H1 (cell line): ENCODE measurements at regions not wholly inside any gene's neighbourhood (a gene's known extent, or its start where the extent isn't known, plus 50 kb on each side); places are given as distances from the start of the nearest gene placed in this dataset.

Experiments
- CTCF ChIA-PET: fragments of 300-600 bp; sonication (Branson Sonifier 250); formaldehyde crosslinking; loops from one replicate; lab custom pipeline; 2021; ENCODE audit not compliant: partially characterized antibody; lab: Charles Lee
- POLR2A ChIA-PET: fragments of 300-600 bp; sonication (Branson Sonifier 250); formaldehyde crosslinking; loops from one replicate; lab custom pipeline; 2021; ENCODE audit warnings: inconsistent platforms; ENCODE audit not compliant: partially characterized antibody; lab: Charles Lee
- DNase-seq, 2 experiments: peaks; one replicate each; pipeline versions ENCODE4 v3.0.0 to v3.0.0-alpha.2; 2010 to 2022; ENCODE audit warnings: low spot score in 2 of 2, low read depth in 1 of 2, mixed read lengths in 1 of 2
- FAIRE-seq: peaks from 2 replicates; lab custom pipeline; 2011; peaks lifted over from hg19 to GRCh38; lab: Jason Lieb, UNC
- H2AFZ ChIP-seq: 2 replicates; pipeline ENCODE4 v1.8.1; 2012; ENCODE audit warnings: low read length, inconsistent platforms
- H2AK5ac ChIP-seq: 2 replicates; pipeline ENCODE4 v1.6.1; 2013; ENCODE audit warnings: low read depth, low read length
- H2BK120ac ChIP-seq: replicated peaks from 2 replicates; pipeline ENCODE3; 2013; ENCODE audit warnings: low read depth, low read length, inconsistent platforms
- H2BK12ac ChIP-seq: 2 replicates; pipeline ENCODE4 v1.6.1; 2013; ENCODE audit warnings: low read depth, low read length
- H2BK15ac ChIP-seq: 2 replicates; pipeline ENCODE4 v1.6.1; 2013; ENCODE audit warnings: low read length
- H2BK20ac ChIP-seq: 2 replicates; pipeline ENCODE4 v1.6.1; 2013; ENCODE audit warnings: low read length
- H2BK5ac ChIP-seq: 2 replicates; pipeline ENCODE4 v1.6.1; 2013; ENCODE audit warnings: low read depth, low read length
- H3K14ac ChIP-seq: 2 replicates; pipeline ENCODE4 v1.6.1; 2013; ENCODE audit warnings: inconsistent platforms; ENCODE audit not compliant: insufficient read length
- H3K18ac ChIP-seq: 2 replicates; pipeline ENCODE4 v1.6.1; 2013; ENCODE audit warnings: low read length; ENCODE audit errors: extremely low read depth
- H3K23ac ChIP-seq: 2 replicates; pipeline ENCODE4 v1.6.1; 2013; ENCODE audit warnings: inconsistent platforms; ENCODE audit not compliant: insufficient read length
- H3K23me2 ChIP-seq: 2 replicates; pipeline ENCODE4 v1.6.1; 2013; ENCODE audit warnings: low read depth, low read length
- H3K27ac ChIP-seq: 2 replicates; pipeline ENCODE4 v1.6.1; 2011; ENCODE audit warnings: low read depth, low read length, inconsistent platforms
- H3K27me3 ChIP-seq, 4 experiments: replicated peaks in 1 of 4; 1 replicate in 1 of 4; 2 replicates in 3 of 4; pipeline versions ENCODE4 v1.6.1 to v1.8.1; 2011 to 2013; ENCODE audit warnings: low read length in 3 of 4, mild to moderate bottlenecking in 3 of 4, inconsistent platforms in 2 of 4, mixed read lengths in 2 of 4, moderate library complexity in 1 of 4; ENCODE audit not compliant: control insufficient read depth in 3 of 4, insufficient read depth in 3 of 4; ENCODE audit errors: extremely low read depth in 1 of 4
- H3K36me3 ChIP-seq, 4 experiments: 2 replicates each; pipeline versions ENCODE4 v1.6.1 to v1.8.1; 2011 to 2013; ENCODE audit warnings: mild to moderate bottlenecking in 4 of 4, low read length in 3 of 4, moderate library complexity in 2 of 4, control low read depth in 1 of 4, inconsistent platforms in 1 of 4; ENCODE audit not compliant: insufficient read depth in 4 of 4, control insufficient read depth in 2 of 4
- H3K4ac ChIP-seq: replicated peaks from 2 replicates; pipeline ENCODE3; 2013; ENCODE audit warnings: low read length, low read depth, mixed read lengths, inconsistent platforms; ENCODE audit not compliant: insufficient read length
- H3K4me1 ChIP-seq, 4 experiments: replicated peaks in 1 of 4; 1 replicate in 1 of 4; 2 replicates in 3 of 4; pipeline versions ENCODE4 v1.6.1 to v1.8.1; 2011 to 2013; ENCODE audit warnings: low read length in 3 of 4, inconsistent platforms in 2 of 4, mixed read lengths in 1 of 4; ENCODE audit not compliant: insufficient read depth in 4 of 4, control insufficient read depth in 3 of 4
- H3K4me2 ChIP-seq, 2 experiments: 2 replicates each; pipeline versions ENCODE4 v1.6.1 to v1.8.1; 2011 to 2013; ENCODE audit warnings: low read depth in 2 of 2, low read length in 2 of 2, control low read depth in 1 of 2, inconsistent platforms in 1 of 2, mild to moderate bottlenecking in 1 of 2; ENCODE audit not compliant: insufficient read depth in 1 of 2
- H3K4me3 ChIP-seq, 4 experiments: fragments of 200-600, 300-600 bp in 1 of 4; sonication (generic), shearing (Covaris generic), sonication (Bioruptor Twin) in 1 of 4; 2 replicates each; pipeline versions ENCODE4 v1.5.1 to v1.8.1; 2011 to 2016; ENCODE audit warnings: low read length in 4 of 4, low read depth in 3 of 4, control low read depth in 2 of 4, inconsistent platforms in 2 of 4, mild to moderate bottlenecking in 2 of 4, mixed read lengths in 1 of 4, moderate library complexity in 1 of 4; ENCODE audit not compliant: insufficient read depth in 2 of 4; ENCODE audit errors: extremely low read depth in 1 of 4
- H3K56ac ChIP-seq: replicated peaks from 2 replicates; pipeline ENCODE3; 2013; ENCODE audit warnings: low read depth, mild to moderate bottlenecking, mixed read lengths, low read length, inconsistent platforms; ENCODE audit not compliant: insufficient read length
- H3K79me1 ChIP-seq: 2 replicates; pipeline ENCODE4 v1.6.1; 2013; ENCODE audit warnings: low read depth, low read length, control low read depth
- H3K79me2 ChIP-seq, 2 experiments: 2 replicates each; pipeline versions ENCODE4 v1.6.1 to v1.8.1; 2012 to 2013; ENCODE audit warnings: low read length in 2 of 2, mild to moderate bottlenecking in 2 of 2, inconsistent platforms in 1 of 2; ENCODE audit not compliant: insufficient read depth in 2 of 2, control insufficient read depth in 1 of 2
- H3K9ac ChIP-seq, 4 experiments: replicated peaks in 1 of 4; 1 replicate in 1 of 4; 2 replicates in 3 of 4; pipeline versions ENCODE4 v1.6.1 to v1.8.1; 2011 to 2013; ENCODE audit warnings: low read depth in 3 of 4, low read length in 3 of 4, control low read depth in 2 of 4, mild to moderate bottlenecking in 2 of 4, moderate library complexity in 2 of 4, inconsistent platforms in 1 of 4; ENCODE audit errors: extremely low read depth in 1 of 4
- H3K9me3 ChIP-seq, 2 experiments: 2 replicates each; pipeline versions ENCODE4 v1.6.1 to v1.8.1; 2012 to 2013; ENCODE audit warnings: mild to moderate bottlenecking in 2 of 2, moderate library complexity in 2 of 2, control low read depth in 1 of 2, inconsistent platforms in 1 of 2, low read depth in 1 of 2, low read length in 1 of 2, mixed read lengths in 1 of 2; ENCODE audit not compliant: insufficient read depth in 2 of 2
- H4K20me1 ChIP-seq, 2 experiments: replicated peaks in 1 of 2; 2 replicates each; pipeline versions ENCODE3 to v1.8.1; 2011 to 2013; ENCODE audit warnings: inconsistent platforms in 2 of 2, low read length in 2 of 2, mild to moderate bottlenecking in 1 of 2; ENCODE audit not compliant: insufficient read depth in 2 of 2, control insufficient read depth in 1 of 2
- H4K5ac ChIP-seq: 2 replicates; pipeline ENCODE4 v1.6.1; 2013; ENCODE audit warnings: low read length, low read depth, mixed read lengths, inconsistent platforms; ENCODE audit not compliant: insufficient read length
- H4K8ac ChIP-seq: 2 replicates; pipeline ENCODE4 v1.8.0; 2013; ENCODE audit warnings: mild to moderate bottlenecking, moderate library complexity, low read length, inconsistent platforms; ENCODE audit not compliant: insufficient read depth; ENCODE audit errors: extremely low read depth
- H4K91ac ChIP-seq: replicated peaks from 2 replicates; pipeline ENCODE3; 2013; ENCODE audit warnings: low read length, mixed read lengths, inconsistent platforms; ENCODE audit not compliant: insufficient read length
- EP300 ChIP-seq, 2 experiments: IDR thresholded peaks; 1 replicate in 1 of 2; 2 replicates in 1 of 2; pipeline ENCODE4 v1.6.1; 2011 to 2012; ENCODE audit warnings: low read depth in 2 of 2, low read length in 2 of 2, mild to moderate bottlenecking in 2 of 2, borderline replicate concordance in 1 of 2, inconsistent platforms in 1 of 2, moderate library complexity in 1 of 2
- HDAC2 ChIP-seq, 2 experiments: fragments of 300-600 bp in 1 of 2; sonication (generic) in 1 of 2; IDR thresholded peaks; 2 replicates each; pipeline ENCODE4 v1.6.1; 2011 to 2012; ENCODE audit warnings: low read depth in 2 of 2, low read length in 2 of 2, mild to moderate bottlenecking in 2 of 2, moderate library complexity in 2 of 2, borderline replicate concordance in 1 of 2, inconsistent platforms in 1 of 2
- KDM4A ChIP-seq: IDR thresholded peaks from one replicate; pipeline ENCODE4 v1.7.1; 2012; ENCODE audit warnings: low read depth, mild to moderate bottlenecking, moderate library complexity, low read length, inconsistent platforms; ENCODE audit not compliant: severe bottlenecking
- PHF8 ChIP-seq: fragments of 200-600 bp; sonication (generic); conservative IDR thresholded peaks from 2 replicates; pipeline ENCODE4 v1.7.1; 2012; ENCODE audit warnings: low read depth, mild to moderate bottlenecking, inconsistent platforms, low read length, moderate library complexity
- RNF2 ChIP-seq: fragments of 200-900, 300-1000 bp; sonication (generic); IDR thresholded peaks from 2 replicates; pipeline ENCODE4 v1.7.1; 2016; ENCODE audit warnings: borderline replicate concordance, low read depth, mild to moderate bottlenecking, antibody characterized with exemption, low read length; ENCODE audit not compliant: poor library complexity, severe bottlenecking; ENCODE audit errors: missing control alignments
- RXRA ChIP-seq: IDR thresholded peaks from 2 replicates; pipeline ENCODE4 v1.6.1; 2011; ENCODE audit warnings: low read depth, mild to moderate bottlenecking, low read length, moderate library complexity; ENCODE audit not compliant: insufficient read depth
- SP1 ChIP-seq: IDR thresholded peaks from 2 replicates; pipeline ENCODE4 v1.6.1; 2011; ENCODE audit warnings: low read depth, low read length
- SRF ChIP-seq: IDR thresholded peaks from 2 replicates; pipeline ENCODE4 v1.6.1; 2011; ENCODE audit warnings: mild to moderate bottlenecking, low read depth, low read length, moderate library complexity
- SUZ12 ChIP-seq: fragments of 200-600 bp; sonication (generic); IDR thresholded peaks from 2 replicates; pipeline ENCODE4 v1.6.1; 2012; ENCODE audit warnings: mild to moderate bottlenecking, inconsistent platforms, low read length, moderate library complexity, mixed read lengths
- TAF7 ChIP-seq: optimal IDR thresholded peaks from 2 replicates; pipeline ENCODE3; 2011; ENCODE audit warnings: low read depth, mild to moderate bottlenecking, inconsistent platforms, low read length, moderate library complexity, borderline replicate concordance
- TBP ChIP-seq: IDR thresholded peaks from 2 replicates; pipeline ENCODE4 v1.6.1; 2011; ENCODE audit warnings: low read depth, low read length, improper control_type of control experiment
- WGBS, 2 experiments: shearing (Covaris generic) in 1 of 2; methylation state at CpG; one replicate each; pipeline versions ENCODE4 v1.1.6 to v1.1.7; 2013 to 2015; ENCODE audit warnings: low lambda C conversion rate in 2 of 2, mixed read lengths in 2 of 2, inconsistent platforms in 1 of 2, low coverage in 1 of 2, missing lambda C conversion rate in 1 of 2; ENCODE audit not compliant: insufficient replicate concordance in 2 of 2, insufficient coverage in 1 of 2, insufficient read length in 1 of 2; ENCODE audit errors: extremely low coverage in 1 of 2, missing lambda C conversion rate in 1 of 2; 5-methylcytosine and 5-hydroxymethylcytosine counted together
- TF ChIP-seq, protein P1 (sequence below): IDR thresholded peaks from 2 replicates; pipeline ENCODE4 v1.6.1; 2011; ENCODE audit warnings: low read length, improper control_type of control experiment

DNA sequence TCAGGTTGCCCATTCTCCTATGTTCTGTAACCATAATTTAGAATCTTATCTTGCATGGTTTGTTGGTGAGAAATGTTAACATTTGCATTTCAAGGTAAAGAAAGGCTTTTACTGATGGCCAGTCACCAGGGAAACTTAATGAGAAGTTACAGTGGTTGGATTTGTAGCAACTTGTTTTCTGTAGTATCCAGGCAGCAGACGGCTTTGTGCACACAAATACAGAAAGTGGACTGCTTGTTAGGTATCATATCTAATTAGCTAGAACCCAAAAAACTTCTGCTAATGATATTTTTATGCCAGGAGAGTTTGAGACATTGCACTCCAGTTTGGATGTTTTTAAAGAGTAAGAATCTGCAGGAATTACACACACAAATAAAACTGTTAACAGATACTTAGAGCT, 578.0 kb downstream of the DOK5 start:
- Histone ChIP-seq H3K27me3 (no peaks in the 10 kb centered on the region), H3K23ac (no peak overlapping the region), H3K4me2 (no peak overlapping the region), H3K4me3 (no peak overlapping the region)
- no peak for DNase-seq
- TF ChIP-seq RNF2 (no peak), EP300 (IDR thresholded peaks at IDR 0.05; ENCODE audit: borderline replicate concordance in 1 of 2, low read depth in 2 of 2, low read length in 2 of 2) (no peak), KDM4A (no peak), SP1 (no peak), SRF (no peak), RXRA (no peak), PHF8 (no peak), TAF7 (no peak), TBP (no peak), HDAC2 (IDR thresholded peaks at IDR 0.05; ENCODE audit: borderline replicate concordance in 1 of 2, low read depth in 2 of 2, low read length in 2 of 2) (no peak), SUZ12 (no peak)
- TF ChIP-seq, protein P1, sequence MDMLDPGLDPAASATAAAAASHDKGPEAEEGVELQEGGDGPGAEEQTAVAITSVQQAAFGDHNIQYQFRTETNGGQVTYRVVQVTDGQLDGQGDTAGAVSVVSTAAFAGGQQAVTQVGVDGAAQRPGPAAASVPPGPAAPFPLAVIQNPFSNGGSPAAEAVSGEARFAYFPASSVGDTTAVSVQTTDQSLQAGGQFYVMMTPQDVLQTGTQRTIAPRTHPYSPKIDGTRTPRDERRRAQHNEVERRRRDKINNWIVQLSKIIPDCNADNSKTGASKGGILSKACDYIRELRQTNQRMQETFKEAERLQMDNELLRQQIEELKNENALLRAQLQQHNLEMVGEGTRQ = no peak
- TF ChIP-seq, all 59 proteins: peak for 0
- CTCF ChIA-PET = no interaction called here
- Histone ChIP-seq H3K27ac (no peak overlapping the region), H2BK15ac (no peak overlapping the region), H2BK20ac (no peak overlapping the region), H3K14ac (no peak overlapping the region), H4K91ac (no peak overlapping the region), H3K23me2 (no peaks in the 10 kb centered on the region; the same call in 1 of the 2 replicates), H3K79me2 (no peaks in the 10 kb centered on the region), H4K20me1 (no peaks in the 10 kb centered on the region), H3K9me3 (no peaks in the 10 kb centered on the region), H3K36me3 (no peaks in the 10 kb centered on the region), H3K79me1 (no peaks in the 10 kb centered on the region), H3K9ac (no peak overlapping the region), H2AFZ (no peak overlapping the region), H3K18ac (no peak overlapping the region), H3K4ac (no peak overlapping the region), H4K8ac (no peak overlapping the region), H2BK120ac (no peak overlapping the region), H2BK12ac (no peak overlapping the region), H2BK5ac (no peak overlapping the region), H2AK5ac (no peak overlapping the region), H4K5ac (no peak overlapping the region), H3K4me1 (no peaks in the 10 kb centered on the region), H3K56ac (no peak overlapping the region)
- no peak for FAIRE-seq
- POLR2A ChIA-PET = no interaction called here
- 94% methylated on average over 1 of the region's 1 CpG; no CpG with 5 or more reads in 1 of the 2 experiments for WGBS, 2 experiments
